NT2/D1 (cell line): ENCODE measurements at regions not wholly inside any gene's neighbourhood (a gene's known extent, or its start where the extent isn't known, plus 50 kb on each side); places are given as distances from the start of the nearest gene placed in this dataset.
"Not testable (repeated sequence)": the region's sequence is repeated elsewhere in the genome, so short reads cannot be mapped to it uniquely, and the experiment has no call there.

Experiments used
- DNase-seq: peaks from one replicate; pipeline ENCODE4 v3.0.0-alpha.2; 2011; ENCODE audit warnings: low read depth, low spot score
- H3K27me3 ChIP-seq: 2 replicates; pipeline ENCODE4 v1.6.0; 2011; ENCODE audit warnings: mild to moderate bottlenecking; ENCODE audit not compliant: insufficient read length, insufficient read depth
- H3K36me3 ChIP-seq: 2 replicates; pipeline ENCODE4 v1.6.1; 2011; ENCODE audit warnings: mild to moderate bottlenecking, low read length, mixed read lengths; ENCODE audit not compliant: insufficient read depth, insufficient read length
- H3K4me1 ChIP-seq: 2 replicates; pipeline ENCODE4 v1.5.1; 2011; ENCODE audit not compliant: insufficient read depth, insufficient read length
- H3K4me3 ChIP-seq: 2 replicates; pipeline ENCODE4 v1.5.1; 2011; ENCODE audit warnings: low read depth; ENCODE audit not compliant: insufficient read length
- H3K9ac ChIP-seq: 2 replicates; pipeline ENCODE4 v1.6.0; 2011; ENCODE audit warnings: low read depth; ENCODE audit not compliant: insufficient read length
- H3K9me3 ChIP-seq: 2 replicates; pipeline ENCODE4 v1.5.1; 2011; ENCODE audit warnings: mild to moderate bottlenecking, low read length; ENCODE audit not compliant: insufficient read depth
- SUZ12 ChIP-seq: IDR thresholded peaks from 2 replicates; pipeline ENCODE4 v1.6.1; 2011; ENCODE audit not compliant: insufficient read length, insufficient read depth; ENCODE audit errors: extremely low read depth
- YY1 ChIP-seq: IDR thresholded peaks from 2 replicates; pipeline ENCODE4 v1.6.1; 2011; ENCODE audit not compliant: insufficient read length, insufficient read depth
- ZNF274 ChIP-seq: IDR thresholded peaks from 2 replicates; pipeline ENCODE4 v1.6.1; 2011; ENCODE audit warnings: mild to moderate bottlenecking, low read depth, low read length

DNA sequence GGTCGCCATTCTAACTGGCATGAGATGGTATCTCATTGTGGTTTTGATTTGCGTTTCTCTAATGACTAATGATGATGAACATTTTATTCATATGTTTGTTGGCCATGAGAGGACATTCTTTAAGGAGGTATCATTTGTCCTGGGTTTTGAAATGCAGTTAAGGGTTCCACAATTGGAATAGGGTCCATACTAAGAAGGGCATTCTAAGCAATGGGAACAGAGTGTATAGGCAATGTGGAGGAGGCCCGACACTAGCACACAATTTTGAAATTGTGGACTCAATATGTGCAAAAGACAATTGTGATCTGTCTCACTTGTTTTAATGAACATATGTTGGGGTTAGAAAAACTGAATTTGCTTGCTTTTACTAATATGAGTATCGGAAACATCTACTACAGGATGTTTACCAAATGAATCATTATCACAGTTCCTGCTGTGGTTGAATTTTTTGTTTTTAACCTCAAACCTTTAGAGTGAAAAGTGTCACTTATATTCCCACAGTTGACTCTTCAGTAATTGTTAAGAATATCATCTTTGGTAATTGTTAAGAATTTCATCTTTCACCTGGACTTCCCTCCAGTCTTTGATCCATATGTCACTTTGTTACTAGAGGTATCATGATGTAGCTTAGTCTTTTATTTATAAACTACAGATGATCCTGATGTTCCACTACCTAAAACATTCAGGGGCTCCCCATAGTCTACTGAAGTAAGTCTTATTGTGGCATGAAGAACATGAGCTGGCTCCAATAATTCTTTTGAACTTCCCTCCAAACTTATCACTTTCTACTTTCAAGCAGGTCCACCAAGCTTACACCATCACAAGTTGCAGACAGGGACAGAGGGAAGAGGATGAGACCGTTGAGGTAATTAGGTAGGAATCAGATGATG is 109.7 kb upstream of the KLF12 start:
- Histone ChIP-seq H3K36me3 (no peaks in the 10 kb centered on the region), H3K4me3 (no peak overlapping the region), H3K4me1 (no peaks in the 10 kb centered on the region), H3K9ac (no peak overlapping the region), H3K9me3 (no peaks in the 10 kb centered on the region), H3K27me3 (no peaks in the 10 kb centered on the region)
- no peak for DNase-seq
- TF ChIP-seq SUZ12 (no peak), YY1 (no peak), ZNF274 (no peak)

DNA sequence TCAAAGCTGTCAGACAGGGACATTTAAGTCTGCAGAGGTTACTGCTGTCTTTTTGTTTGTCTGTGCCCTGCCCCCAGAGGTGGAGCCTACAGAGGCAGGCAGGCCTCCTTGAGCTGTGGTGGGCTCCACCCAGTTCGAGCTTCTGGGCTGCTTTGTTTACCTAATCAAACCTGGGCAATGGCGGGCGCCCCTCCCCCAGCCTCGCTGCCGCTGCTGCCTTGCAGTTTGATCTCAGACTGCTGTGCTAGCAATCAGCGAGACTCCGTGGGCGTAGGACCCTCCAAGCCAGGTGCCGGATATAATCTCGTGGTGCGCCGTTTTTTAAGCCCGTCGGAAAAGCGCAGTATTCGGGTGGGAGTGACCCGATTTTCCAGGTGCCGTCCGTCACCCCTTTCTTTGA is 107.1 kb upstream of the KLF12 start:
- not testable (repeated sequence) for H3K36me3 ChIP-seq, H3K4me3 ChIP-seq, DNase-seq, H3K9me3 ChIP-seq, H3K4me1 ChIP-seq, H3K27me3 ChIP-seq, H3K9ac ChIP-seq

DNA sequence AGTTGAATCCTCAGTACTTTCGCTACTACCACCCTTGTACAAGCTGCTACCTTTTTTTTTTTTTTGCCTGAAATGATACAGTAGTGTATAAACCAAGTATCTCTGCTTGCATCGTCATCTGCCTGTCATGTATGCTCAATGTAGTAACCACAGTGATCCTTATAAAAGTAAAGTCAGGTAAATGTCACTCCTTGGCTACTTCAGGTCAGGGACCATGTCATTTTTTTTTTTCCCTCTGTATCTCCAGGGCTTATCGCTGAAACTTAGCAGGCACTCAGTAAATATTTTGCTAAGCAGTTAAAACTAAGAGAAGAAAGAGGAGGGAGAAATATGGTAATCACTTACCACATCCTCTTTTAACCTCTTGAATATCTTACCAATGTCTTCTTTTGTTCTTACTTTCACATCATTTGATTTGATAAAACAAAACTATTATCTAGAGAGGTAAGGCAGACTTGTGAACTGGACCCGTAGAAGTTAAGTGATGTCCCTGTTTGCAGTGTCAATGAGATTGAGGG is 96.8 kb upstream of the KLF12 start:
- Histone ChIP-seq H3K9ac (no peak overlapping the region), H3K4me3 (no peak overlapping the region), H3K27me3 (no peaks in the 10 kb centered on the region), H3K36me3 (no peaks in the 10 kb centered on the region), H3K4me1 (no peaks in the 10 kb centered on the region), H3K9me3 (no peaks in the 10 kb centered on the region)
- TF ChIP-seq YY1 (no peak), ZNF274 (no peak), SUZ12 (no peak)
- DNase-seq: no peak

DNA sequence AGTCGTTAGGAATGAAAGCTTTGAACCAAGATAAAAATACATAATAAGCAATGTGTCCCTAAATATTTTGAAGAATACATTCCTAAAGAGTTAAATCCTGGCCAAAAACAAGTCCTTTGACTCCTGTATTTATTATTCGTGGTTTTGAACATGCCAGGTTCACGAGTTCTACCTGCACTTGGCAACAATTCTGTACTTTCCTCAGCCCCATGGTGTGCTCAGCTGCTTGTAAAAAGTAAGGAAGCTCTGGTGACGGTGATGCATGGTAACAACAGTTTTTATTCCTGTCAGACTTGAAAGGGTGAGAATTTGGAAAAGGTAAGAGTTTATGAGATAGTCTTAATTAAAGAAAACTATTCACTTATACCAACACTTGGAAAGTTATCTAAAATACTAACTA is 95.0 kb upstream of the KLF12 start:
- H3K27me3 ChIP-seq: no peaks in the 10 kb centered on the region
- H3K36me3 ChIP-seq: no peaks in the 10 kb centered on the region
- no peak for DNase-seq
- H3K4me1 ChIP-seq: no peaks in the 10 kb centered on the region
- TF ChIP-seq SUZ12 (no peak), ZNF274 (no peak), YY1 (no peak)
- no peak overlapping the region for H3K4me3 ChIP-seq
- H3K9me3 ChIP-seq: no peaks in the 10 kb centered on the region
- no peak overlapping the region for H3K9ac ChIP-seq

DNA sequence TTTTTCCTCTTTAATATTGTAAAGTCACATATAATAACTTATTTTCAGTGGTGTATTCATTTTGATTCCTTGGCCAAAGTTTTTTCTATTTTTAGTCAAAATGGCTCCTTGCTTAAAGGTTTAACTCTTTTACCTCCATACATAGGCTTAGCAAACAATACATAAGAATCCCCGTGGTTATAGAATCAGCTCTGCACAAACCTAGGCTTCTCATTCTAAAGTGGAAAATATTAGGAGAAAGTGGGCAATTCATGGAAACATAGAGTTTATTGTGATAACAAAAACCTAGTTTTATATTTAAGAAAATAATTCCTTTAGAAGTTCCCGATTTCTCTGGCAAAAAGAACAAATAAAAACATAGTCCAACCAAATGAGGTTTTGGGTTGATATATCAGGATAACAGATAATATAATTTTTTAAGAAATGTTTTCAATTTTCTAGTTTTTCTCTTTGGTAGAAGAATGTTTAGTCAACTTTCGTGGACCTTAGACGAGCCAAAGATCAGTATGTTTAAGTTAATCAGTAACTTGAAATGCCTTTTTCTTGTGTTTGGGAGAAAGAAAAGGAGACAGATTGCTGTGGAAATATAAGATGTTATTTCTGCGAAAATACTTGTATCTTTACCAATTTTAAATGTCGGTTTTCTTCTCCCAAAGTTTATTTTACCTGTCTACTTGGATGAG is 93.4 kb upstream of the KLF12 start:
- no peak for TF ChIP-seq YY1
- no peak for TF ChIP-seq ZNF274
- Histone ChIP-seq H3K9ac (no peak overlapping the region), H3K4me1 (no peaks in the 10 kb centered on the region), H3K4me3 (no peak overlapping the region), H3K36me3 (no peaks in the 10 kb centered on the region), H3K27me3 (no peaks in the 10 kb centered on the region), H3K9me3 (no peaks in the 10 kb centered on the region)
- no peak for DNase-seq

DNA sequence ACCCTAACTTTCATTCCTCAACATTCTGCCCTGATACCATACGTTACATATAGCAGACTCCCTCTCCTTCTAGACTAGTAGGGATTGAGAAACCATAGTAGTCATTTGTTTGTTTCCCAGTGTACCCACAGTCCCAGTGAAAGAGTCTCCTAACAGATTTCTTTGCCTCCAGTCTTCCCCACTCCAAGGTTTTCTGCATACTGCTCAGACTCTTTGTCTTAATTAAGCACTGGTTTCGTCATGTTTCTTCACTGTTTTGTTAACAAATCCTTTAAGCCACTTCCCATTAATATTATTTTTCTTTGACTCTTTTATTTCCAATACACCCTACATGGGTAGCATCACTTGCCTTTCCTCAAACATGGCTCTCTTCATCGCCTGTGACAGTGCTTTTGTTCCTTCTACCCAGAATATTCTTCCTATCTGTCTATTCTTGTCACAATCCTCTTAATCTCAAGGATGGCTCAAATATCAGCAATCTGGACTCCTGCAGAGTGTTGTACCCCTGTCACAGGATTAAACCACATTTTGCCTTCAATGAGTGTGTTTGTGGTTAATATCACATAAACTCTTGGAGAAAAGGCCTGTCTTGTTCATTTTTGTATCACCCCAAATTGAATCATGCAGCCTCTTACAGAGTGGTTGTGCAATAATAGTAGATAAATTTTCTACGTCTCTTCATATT is 92.7 kb upstream of the KLF12 start:
- Histone ChIP-seq H3K36me3 (no peaks in the 10 kb centered on the region), H3K27me3 (no peaks in the 10 kb centered on the region), H3K4me1 (no peaks in the 10 kb centered on the region), H3K9ac (no peak overlapping the region), H3K4me3 (no peak overlapping the region), H3K9me3 (no peaks in the 10 kb centered on the region)
- no peak for DNase-seq
- TF ChIP-seq SUZ12 (no peak), ZNF274 (no peak), YY1 (no peak)

DNA sequence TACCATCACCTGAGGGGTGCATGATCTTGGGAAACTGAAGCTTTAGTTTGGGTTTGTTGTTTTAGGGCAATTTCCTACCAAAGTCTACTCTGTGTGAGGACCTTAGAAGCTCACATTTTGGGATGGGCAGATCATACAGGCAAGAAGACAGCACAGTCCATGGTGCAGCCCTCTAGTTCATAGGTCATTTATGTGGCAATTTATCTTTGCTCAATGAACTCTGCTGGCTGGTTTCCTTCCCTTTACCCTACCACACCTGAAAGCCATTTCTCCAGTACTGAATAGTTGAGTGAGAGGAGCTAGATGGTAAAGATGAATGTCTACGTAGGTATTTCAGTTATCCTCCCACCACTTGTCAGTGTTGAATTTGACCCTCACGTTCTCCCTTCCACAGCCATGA is 87.5 kb upstream of the KLF12 start:
- no peaks in the 10 kb centered on the region for H3K36me3 ChIP-seq
- H3K27me3 ChIP-seq: no peaks in the 10 kb centered on the region
- no peaks in the 10 kb centered on the region for H3K4me1 ChIP-seq
- H3K9me3 ChIP-seq: no peaks in the 10 kb centered on the region
- TF ChIP-seq YY1: no peak
- TF ChIP-seq SUZ12: no peak
- no peak for TF ChIP-seq ZNF274
- DNase-seq: no peak
- no peak overlapping the region for H3K9ac ChIP-seq
- no peak overlapping the region for H3K4me3 ChIP-seq
